Fibroblast of lung (primary cell): ENCODE measurements at regions not wholly inside any gene's neighbourhood (a gene's known extent, or its start where the extent isn't known, plus 50 kb on each side); places are given as distances from the start of the nearest gene placed in this dataset.

Experiments used
- DNase-seq, 2 donors: peaks; one replicate each; pipeline versions ENCODE4 v3.0.0 to v3.0.0-alpha.2; 2010; ENCODE audit warnings: low read depth in 2 of 2
- H2AFZ ChIP-seq: 2 replicates; pipeline ENCODE4 v1.5.1; 2012; ENCODE audit warnings: low read length, control low read depth, inconsistent platforms
- H3K27ac ChIP-seq: 2 replicates; pipeline ENCODE4 v1.5.1; 2011; ENCODE audit warnings: low read length, control low read depth; ENCODE audit not compliant: insufficient read depth
- H3K27me3 ChIP-seq: 2 replicates; pipeline ENCODE4 v1.5.1; 2011; ENCODE audit warnings: mild to moderate bottlenecking, low read length; ENCODE audit not compliant: control insufficient read depth, insufficient read depth
- H3K36me3 ChIP-seq: 2 replicates; pipeline ENCODE4 v1.5.1; 2011; ENCODE audit warnings: low read length; ENCODE audit not compliant: control insufficient read depth, insufficient read depth
- H3K4me1 ChIP-seq: 2 replicates; pipeline ENCODE4 v1.5.1; 2011; ENCODE audit warnings: low read length; ENCODE audit not compliant: control insufficient read depth, insufficient read depth; ENCODE audit errors: extremely low read depth
- H3K4me2 ChIP-seq: 2 replicates; pipeline ENCODE4 v1.5.1; 2011; ENCODE audit warnings: low read length, control low read depth; ENCODE audit not compliant: insufficient read depth; ENCODE audit errors: extremely low read depth
- H3K4me3 ChIP-seq, 4 experiments: fragments of 200-600 bp in 1 of 4; sonication (generic) in 1 of 4; replicated peaks in 1 of 4; 2 replicates each; pipeline ENCODE4 v1.5.1; 2011 to 2016; ENCODE audit warnings: low read length in 4 of 4, low read depth in 3 of 4, mild to moderate bottlenecking in 3 of 4, control low read depth in 2 of 4, inconsistent platforms in 1 of 4, mixed read lengths in 1 of 4; ENCODE audit not compliant: insufficient read depth in 1 of 4; ENCODE audit errors: control extremely low read depth in 1 of 4
- H3K79me2 ChIP-seq: 2 replicates; pipeline ENCODE4 v1.5.1; 2012; ENCODE audit warnings: mild to moderate bottlenecking, low read length, inconsistent platforms; ENCODE audit not compliant: control insufficient read depth, insufficient read depth
- H3K9ac ChIP-seq: 2 replicates; pipeline ENCODE4 v1.5.1; 2011; ENCODE audit warnings: mild to moderate bottlenecking, low read length, control low read depth; ENCODE audit not compliant: insufficient read depth
- H3K9me3 ChIP-seq: 2 replicates; pipeline ENCODE4 v1.5.1; 2012; ENCODE audit warnings: low read depth, low read length; ENCODE audit not compliant: control insufficient read depth, insufficient read depth
- H4K20me1 ChIP-seq: 2 replicates; pipeline ENCODE4 v1.5.1; 2011; ENCODE audit warnings: low read length; ENCODE audit not compliant: control insufficient read depth, insufficient read depth; ENCODE audit errors: extremely low read depth
- CTCF ChIP-seq, 2 donors: IDR thresholded peaks in 1 of 2; conservative IDR thresholded peaks in 1 of 2; 1 replicate in 1 of 2; 2 replicates in 1 of 2; pipeline ENCODE4 v1.5.1; 2011 to 2012; ENCODE audit warnings: low read length in 2 of 2, control low read depth in 1 of 2, inconsistent platforms in 1 of 2, low read depth in 1 of 2, mild to moderate bottlenecking in 1 of 2
- EZH2 ChIP-seq: IDR thresholded peaks from 2 replicates; pipeline ENCODE4 v1.5.1; 2012; ENCODE audit warnings: low read length, control low read depth, mild to moderate bottlenecking; ENCODE audit errors: missing control alignments

GRCh38 chr15:34700891-34701427 lies 53.8 kb downstream of the GJD2 start:
- Histone ChIP-seq H4K20me1 (no peaks in the 10 kb centered on the region), H3K79me2 (no peaks in the 10 kb centered on the region), H3K9ac (no peak overlapping the region), H3K9me3 (no peaks in the 10 kb centered on the region), H3K36me3 (no peaks in the 10 kb centered on the region), H3K4me2 (no peak overlapping the region), H3K4me3 (no peak overlapping the region), H3K4me1 (no peaks in the 10 kb centered on the region), H3K27me3 (peaks cover 9% of the 10 kb centered on the region), H2AFZ (no peak overlapping the region), H3K27ac (no peak overlapping the region)
- no peak for TF ChIP-seq EZH2
- no peak for TF ChIP-seq CTCF (conservative IDR thresholded peaks at IDR 0.05 in 1 of 2, IDR thresholded peaks at IDR 0.05 in 1 of 2; ENCODE audit: low read depth in 1 of 2, low read length in 2 of 2)
- no peak for DNase-seq

- Histone ChIP-seq H3K9me3 (no peaks in the 10 kb centered on the region), H3K9ac (no peak overlapping the region), H2AFZ (no peak overlapping the region), H3K36me3 (no peaks in the 10 kb centered on the region), H4K20me1 (no peaks in the 10 kb centered on the region), H3K4me3 (no peak overlapping the region), H3K27me3 (peaks cover 4% of the 10 kb centered on the region), H3K4me1 (no peaks in the 10 kb centered on the region), H3K4me2 (no peak overlapping the region), H3K79me2 (no peaks in the 10 kb centered on the region), H3K27ac (no peak overlapping the region)
- peak in 1 of 2 donors; percentile 13 for DNase-seq
- TF ChIP-seq CTCF (conservative IDR thresholded peaks at IDR 0.05 in 1 of 2, IDR thresholded peaks at IDR 0.05 in 1 of 2; ENCODE audit: low read depth in 1 of 2, low read length in 2 of 2) (no peak), EZH2 (no peak)
Measured at GRCh38 chr15:34699968-34700640, 54.7 kb downstream of the GJD2 start.

GRCh38 chr15:34696506-34696905 lies 58.3 kb downstream of the GJD2 start:
- no peak overlapping the region for H3K4me3 ChIP-seq
- no peak for TF ChIP-seq CTCF (conservative IDR thresholded peaks at IDR 0.05 in 1 of 2, IDR thresholded peaks at IDR 0.05 in 1 of 2; ENCODE audit: low read depth in 1 of 2, low read length in 2 of 2)
- TF ChIP-seq EZH2, result no peak
- H3K27me3 ChIP-seq, result no peaks in the 10 kb centered on the region
- no peak overlapping the region for H2AFZ ChIP-seq
- H3K79me2 ChIP-seq, result no peaks in the 10 kb centered on the region
- H4K20me1 ChIP-seq, result no peaks in the 10 kb centered on the region
- no peak overlapping the region for H3K27ac ChIP-seq
- no peak for DNase-seq
- no peaks in the 10 kb centered on the region for H3K36me3 ChIP-seq
- no peaks in the 10 kb centered on the region for H3K4me1 ChIP-seq
- H3K9ac ChIP-seq, result no peak overlapping the region
- no peaks in the 10 kb centered on the region for H3K9me3 ChIP-seq
- H3K4me2 ChIP-seq, result no peak overlapping the region
